ENCODE measurements at regions not wholly inside any gene's neighbourhood (a gene's known extent, or its start where the extent isn't known, plus 50 kb on each side); places are given as distances from the start of the nearest gene placed in this dataset.
"Not testable (repeated sequence)": the region's sequence is repeated elsewhere in the genome, so short reads cannot be mapped to it uniquely, and the experiment has no call there.

DNA sequence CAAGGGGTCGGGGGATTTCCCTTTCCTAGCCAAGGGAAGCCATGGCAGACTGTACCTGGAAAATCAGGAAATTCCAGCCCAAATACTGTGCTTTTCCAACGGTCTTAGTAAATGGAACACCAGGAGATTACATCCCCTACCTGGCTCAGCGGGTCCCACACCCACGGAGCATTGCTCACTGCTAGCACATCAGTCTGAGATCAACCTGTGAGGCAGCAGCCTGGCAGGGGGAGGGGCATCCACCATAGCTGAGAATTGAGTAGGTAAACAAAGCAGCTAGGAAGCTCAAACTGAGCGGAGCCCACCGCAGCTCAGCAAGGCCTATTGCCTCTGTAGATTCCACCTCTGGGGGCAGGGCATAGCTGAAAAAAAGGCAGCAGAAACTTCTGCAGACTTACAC, 192.0 kb downstream of the ETAA1 start:
- not testable (repeated sequence) for H3K4me3 Mint-ChIP-seq; H3K79me2 ChIP-seq (replicated peaks; ENCODE audit: insufficient read depth); H3K4me3 ChIP-seq; H3K4me1 Mint-ChIP-seq; H3F3A ChIP-seq (replicated peaks; ENCODE audit: low read depth); H3K27ac ChIP-seq (ENCODE audit: low read depth); H3K27me3 ChIP-seq (ENCODE audit: insufficient read depth); H3K9me2 ChIP-seq (ENCODE audit: insufficient read depth); H3K27me3 Mint-ChIP-seq (ENCODE audit: insufficient read depth, low read depth, poor library complexity); H3K4me2 ChIP-seq; ATAC-seq; H3K36me3 Mint-ChIP-seq (ENCODE audit: low read depth); H3K27ac Mint-ChIP-seq; H2AFZ ChIP-seq; H3K4me1 ChIP-seq (ENCODE audit: insufficient read depth); H3K36me3 ChIP-seq (ENCODE audit: insufficient read depth); H4K20me1 ChIP-seq (replicated peaks; ENCODE audit: insufficient read depth)
- peak; percentile 27 for DNase-seq (ENCODE audit: low spot score)
- peaks cover 32% of the 10 kb centered on the region for H3K9me3 Mint-ChIP-seq

DNA sequence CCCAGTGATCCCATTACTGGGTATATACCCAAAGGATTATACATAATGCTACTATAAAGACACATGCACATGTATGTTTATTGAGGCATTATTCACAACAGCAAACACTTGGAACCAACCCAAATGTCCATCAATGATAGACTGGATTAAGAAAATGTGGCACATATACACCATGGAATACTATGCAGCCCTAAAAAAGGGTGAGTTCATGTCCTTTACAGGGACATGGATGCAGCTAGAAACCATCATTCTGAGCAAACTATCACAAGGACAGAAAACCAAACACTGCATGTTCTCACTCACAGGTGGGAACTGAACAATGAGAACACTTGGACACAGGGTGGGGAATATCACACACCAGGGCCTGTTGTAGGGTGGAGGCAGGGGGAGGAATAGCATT, 197.4 kb downstream of the ETAA1 start:
- ATAC-seq, result not testable (repeated sequence)

DNA sequence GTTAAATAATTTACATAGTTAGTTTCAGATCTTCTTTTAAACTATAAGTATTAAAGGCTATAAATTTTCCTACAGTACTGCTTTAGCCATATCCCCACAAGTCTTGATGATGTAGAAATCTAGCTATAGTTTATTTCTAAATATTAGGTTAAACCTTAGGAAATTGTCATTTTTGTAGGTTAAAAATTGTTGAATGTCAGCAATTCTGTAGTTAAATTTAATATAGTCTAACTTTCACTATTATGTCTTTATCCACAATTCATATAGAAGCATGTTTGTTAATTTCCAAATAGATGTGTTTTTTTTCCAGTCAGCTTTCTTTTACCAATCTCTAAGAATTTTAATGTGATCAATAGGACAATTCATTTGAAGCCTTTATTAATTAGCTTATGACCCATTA, 199.7 kb downstream of the ETAA1 start:
- no peaks in the 10 kb centered on the region for H3K79me2 ChIP-seq (replicated peaks; ENCODE audit: insufficient read depth)
- Mint-ChIP-seq H3K36me3 (ENCODE audit: low read depth) (no peaks in the 10 kb centered on the region; the same call in 2 of the 3 replicates), H3K27ac (no peak overlapping the region), H3K9me3 (peaks cover 16% of the 10 kb centered on the region), H3K4me3 (no peak overlapping the region), H3K27me3 (ENCODE audit: insufficient read depth, low read depth, poor library complexity) (no peaks in the 10 kb centered on the region), H3K4me1 (peaks cover 3% of the 10 kb centered on the region; the same call in 1 of the 3 replicates)
- H3K4me2 ChIP-seq, result no peak overlapping the region
- H4K20me1 ChIP-seq (replicated peaks; ENCODE audit: insufficient read depth), result no peaks in the 10 kb centered on the region
- H3K9me2 ChIP-seq (ENCODE audit: insufficient read depth), result no peaks in the 10 kb centered on the region
- H3K4me3 ChIP-seq, result no peak overlapping the region
- DNase-seq (ENCODE audit: low spot score), result no peak
- ATAC-seq, result no peak
- no peaks in the 10 kb centered on the region for H3F3A ChIP-seq (replicated peaks; ENCODE audit: low read depth)
- no peak overlapping the region for H3K27ac ChIP-seq (ENCODE audit: low read depth)
- no peak overlapping the region for H2AFZ ChIP-seq
- H3K36me3 ChIP-seq (ENCODE audit: insufficient read depth), result no peaks in the 10 kb centered on the region
- no peaks in the 10 kb centered on the region for H3K27me3 ChIP-seq (ENCODE audit: insufficient read depth)
- no peaks in the 10 kb centered on the region for H3K4me1 ChIP-seq (ENCODE audit: insufficient read depth)
- TF ChIP-seq, protein P1, sequence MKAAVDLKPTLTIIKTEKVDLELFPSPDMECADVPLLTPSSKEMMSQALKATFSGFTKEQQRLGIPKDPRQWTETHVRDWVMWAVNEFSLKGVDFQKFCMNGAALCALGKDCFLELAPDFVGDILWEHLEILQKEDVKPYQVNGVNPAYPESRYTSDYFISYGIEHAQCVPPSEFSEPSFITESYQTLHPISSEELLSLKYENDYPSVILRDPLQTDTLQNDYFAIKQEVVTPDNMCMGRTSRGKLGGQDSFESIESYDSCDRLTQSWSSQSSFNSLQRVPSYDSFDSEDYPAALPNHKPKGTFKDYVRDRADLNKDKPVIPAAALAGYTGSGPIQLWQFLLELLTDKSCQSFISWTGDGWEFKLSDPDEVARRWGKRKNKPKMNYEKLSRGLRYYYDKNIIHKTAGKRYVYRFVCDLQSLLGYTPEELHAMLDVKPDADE (IDR thresholded peaks at IDR 0.05), result no peak
- no peak for TF ChIP-seq ZNF331 (CRISPR knock-in tag; IDR thresholded peaks at IDR 0.05; ENCODE audit: low read depth)
- TF ChIP-seq NANOG (IDR thresholded peaks at IDR 0.05; ENCODE audit: borderline replicate concordance), result no peak
- no peak for TF ChIP-seq STAT1 (IDR thresholded peaks at IDR 0.05; ENCODE audit: unreplicated experiment)
- no peak for TF ChIP-seq EZH2 (IDR thresholded peaks at IDR 0.05; ENCODE audit: low read depth, unreplicated experiment)
- no peak for TF ChIP-seq JUNB (IDR thresholded peaks at IDR 0.05; ENCODE audit: unreplicated experiment)
- TF ChIP-seq, protein P2, sequence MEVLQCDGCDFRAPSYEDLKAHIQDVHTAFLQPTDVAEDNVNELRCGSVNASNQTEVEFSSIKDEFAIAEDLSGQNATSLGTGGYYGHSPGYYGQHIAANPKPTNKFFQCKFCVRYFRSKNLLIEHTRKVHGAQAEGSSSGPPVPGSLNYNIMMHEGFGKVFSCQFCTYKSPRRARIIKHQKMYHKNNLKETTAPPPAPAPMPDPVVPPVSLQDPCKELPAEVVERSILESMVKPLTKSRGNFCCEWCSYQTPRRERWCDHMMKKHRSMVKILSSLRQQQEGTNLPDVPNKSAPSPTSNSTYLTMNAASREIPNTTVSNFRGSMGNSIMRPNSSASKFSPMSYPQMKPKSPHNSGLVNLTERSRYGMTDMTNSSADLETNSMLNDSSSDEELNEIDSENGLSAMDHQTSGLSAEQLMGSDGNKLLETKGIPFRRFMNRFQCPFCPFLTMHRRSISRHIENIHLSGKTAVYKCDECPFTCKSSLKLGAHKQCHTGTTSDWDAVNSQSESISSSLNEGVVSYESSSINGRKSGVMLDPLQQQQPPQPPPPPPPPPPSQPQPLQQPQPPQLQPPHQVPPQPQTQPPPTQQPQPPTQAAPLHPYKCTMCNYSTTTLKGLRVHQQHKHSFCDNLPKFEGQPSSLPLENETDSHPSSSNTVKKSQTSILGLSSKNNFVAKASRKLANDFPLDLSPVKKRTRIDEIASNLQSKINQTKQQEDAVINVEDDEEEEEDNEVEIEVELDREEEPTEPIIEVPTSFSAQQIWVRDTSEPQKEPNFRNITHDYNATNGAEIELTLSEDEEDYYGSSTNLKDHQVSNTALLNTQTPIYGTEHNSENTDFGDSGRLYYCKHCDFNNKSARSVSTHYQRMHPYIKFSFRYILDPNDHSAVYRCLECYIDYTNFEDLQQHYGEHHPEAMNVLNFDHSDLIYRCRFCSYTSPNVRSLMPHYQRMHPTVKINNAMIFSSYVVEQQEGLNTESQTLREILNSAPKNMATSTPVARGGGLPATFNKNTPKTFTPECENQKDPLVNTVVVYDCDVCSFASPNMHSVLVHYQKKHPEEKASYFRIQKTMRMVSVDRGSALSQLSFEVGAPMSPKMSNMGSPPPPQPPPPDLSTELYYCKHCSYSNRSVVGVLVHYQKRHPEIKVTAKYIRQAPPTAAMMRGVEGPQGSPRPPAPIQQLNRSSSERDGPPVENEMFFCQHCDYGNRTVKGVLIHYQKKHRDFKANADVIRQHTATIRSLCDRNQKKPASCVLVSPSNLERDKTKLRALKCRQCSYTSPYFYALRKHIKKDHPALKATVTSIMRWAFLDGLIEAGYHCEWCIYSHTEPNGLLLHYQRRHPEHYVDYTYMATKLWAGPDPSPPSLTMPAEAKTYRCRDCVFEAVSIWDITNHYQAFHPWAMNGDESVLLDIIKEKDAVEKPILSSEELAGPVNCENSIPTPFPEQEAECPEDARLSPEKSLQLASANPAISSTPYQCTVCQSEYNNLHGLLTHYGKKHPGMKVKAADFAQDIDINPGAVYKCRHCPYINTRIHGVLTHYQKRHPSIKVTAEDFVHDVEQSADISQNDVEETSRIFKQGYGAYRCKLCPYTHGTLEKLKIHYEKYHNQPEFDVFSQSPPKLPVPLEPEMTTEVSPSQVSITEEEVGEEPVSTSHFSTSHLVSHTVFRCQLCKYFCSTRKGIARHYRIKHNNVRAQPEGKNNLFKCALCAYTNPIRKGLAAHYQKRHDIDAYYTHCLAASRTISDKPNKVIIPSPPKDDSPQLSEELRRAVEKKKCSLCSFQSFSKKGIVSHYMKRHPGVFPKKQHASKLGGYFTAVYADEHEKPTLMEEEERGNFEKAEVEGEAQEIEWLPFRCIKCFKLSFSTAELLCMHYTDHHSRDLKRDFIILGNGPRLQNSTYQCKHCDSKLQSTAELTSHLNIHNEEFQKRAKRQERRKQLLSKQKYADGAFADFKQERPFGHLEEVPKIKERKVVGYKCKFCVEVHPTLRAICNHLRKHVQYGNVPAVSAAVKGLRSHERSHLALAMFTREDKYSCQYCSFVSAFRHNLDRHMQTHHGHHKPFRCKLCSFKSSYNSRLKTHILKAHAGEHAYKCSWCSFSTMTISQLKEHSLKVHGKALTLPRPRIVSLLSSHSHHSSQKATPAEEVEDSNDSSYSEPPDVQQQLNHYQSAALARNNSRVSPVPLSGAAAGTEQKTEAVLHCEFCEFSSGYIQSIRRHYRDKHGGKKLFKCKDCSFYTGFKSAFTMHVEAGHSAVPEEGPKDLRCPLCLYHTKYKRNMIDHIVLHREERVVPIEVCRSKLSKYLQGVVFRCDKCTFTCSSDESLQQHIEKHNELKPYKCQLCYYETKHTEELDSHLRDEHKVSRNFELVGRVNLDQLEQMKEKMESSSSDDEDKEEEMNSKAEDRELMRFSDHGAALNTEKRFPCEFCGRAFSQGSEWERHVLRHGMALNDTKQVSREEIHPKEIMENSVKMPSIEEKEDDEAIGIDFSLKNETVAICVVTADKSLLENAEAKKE (CRISPR knock-in tag; IDR thresholded peaks at IDR 0.05), result no peak
- TF ChIP-seq, protein P3, sequence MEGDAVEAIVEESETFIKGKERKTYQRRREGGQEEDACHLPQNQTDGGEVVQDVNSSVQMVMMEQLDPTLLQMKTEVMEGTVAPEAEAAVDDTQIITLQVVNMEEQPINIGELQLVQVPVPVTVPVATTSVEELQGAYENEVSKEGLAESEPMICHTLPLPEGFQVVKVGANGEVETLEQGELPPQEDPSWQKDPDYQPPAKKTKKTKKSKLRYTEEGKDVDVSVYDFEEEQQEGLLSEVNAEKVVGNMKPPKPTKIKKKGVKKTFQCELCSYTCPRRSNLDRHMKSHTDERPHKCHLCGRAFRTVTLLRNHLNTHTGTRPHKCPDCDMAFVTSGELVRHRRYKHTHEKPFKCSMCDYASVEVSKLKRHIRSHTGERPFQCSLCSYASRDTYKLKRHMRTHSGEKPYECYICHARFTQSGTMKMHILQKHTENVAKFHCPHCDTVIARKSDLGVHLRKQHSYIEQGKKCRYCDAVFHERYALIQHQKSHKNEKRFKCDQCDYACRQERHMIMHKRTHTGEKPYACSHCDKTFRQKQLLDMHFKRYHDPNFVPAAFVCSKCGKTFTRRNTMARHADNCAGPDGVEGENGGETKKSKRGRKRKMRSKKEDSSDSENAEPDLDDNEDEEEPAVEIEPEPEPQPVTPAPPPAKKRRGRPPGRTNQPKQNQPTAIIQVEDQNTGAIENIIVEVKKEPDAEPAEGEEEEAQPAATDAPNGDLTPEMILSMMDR (conservative IDR thresholded peaks at IDR 0.05; ENCODE audit: low read depth in 2 of 2), result no peak

More for the DNA sequence above, 197.4 kb downstream of the ETAA1 start:
- H3K4me1 ChIP-seq (ENCODE audit: insufficient read depth); H3K9me2 ChIP-seq (ENCODE audit: insufficient read depth); DNase-seq (ENCODE audit: low spot score); H3F3A ChIP-seq (replicated peaks; ENCODE audit: low read depth); H4K20me1 ChIP-seq (replicated peaks; ENCODE audit: insufficient read depth); H3K27ac Mint-ChIP-seq; H3K4me1 Mint-ChIP-seq; H3K4me2 ChIP-seq; H2AFZ ChIP-seq; H3K36me3 Mint-ChIP-seq (ENCODE audit: low read depth); H3K27ac ChIP-seq (ENCODE audit: low read depth); H3K4me3 Mint-ChIP-seq; H3K27me3 ChIP-seq (ENCODE audit: insufficient read depth); H3K79me2 ChIP-seq (replicated peaks; ENCODE audit: insufficient read depth); H3K4me3 ChIP-seq; H3K27me3 Mint-ChIP-seq (ENCODE audit: insufficient read depth, low read depth, poor library complexity); H3K36me3 ChIP-seq (ENCODE audit: insufficient read depth): not testable (repeated sequence)
- peaks cover 16% of the 10 kb centered on the region for H3K9me3 Mint-ChIP-seq
